SK-N-SH (cell line): ENCODE measurements at regions not wholly inside any gene's neighbourhood (a gene's known extent, or its start where the extent isn't known, plus 50 kb on each side); places are given as distances from the start of the nearest gene placed in this dataset.
"Not testable (repeated sequence)": the region's sequence is repeated elsewhere in the genome, so short reads cannot be mapped to it uniquely, and the experiment has no call there.

Source experiments
- CTCF ChIP-seq: fragments of 200-600 bp; sonication (generic); IDR thresholded peaks from 2 replicates; pipeline ENCODE4 v1.6.1; 2017; ENCODE audit warnings: antibody characterized with exemption, mild to moderate bottlenecking, moderate library complexity
- REST ChIP-seq: IDR thresholded peaks from 2 replicates; pipeline ENCODE4 v1.6.1; 2012; ENCODE audit warnings: mild to moderate bottlenecking, low read depth, low read length, moderate library complexity

GRCh38 chr2:87246066-87246717 lies 224.5 kb upstream of the PLGLB1 start:
- not testable (repeated sequence) for TF ChIP-seq REST, CTCF
